SH-SY5Y (cell line): ENCODE measurements at regions not wholly inside any gene's neighbourhood (a gene's known extent, or its start where the extent isn't known, plus 50 kb on each side); places are given as distances from the start of the nearest gene placed in this dataset.

ENCODE experiments used
- GATA2 ChIP-seq: IDR thresholded peaks from 2 replicates; pipeline ENCODE4 v1.6.1; 2011; ENCODE audit warnings: mild to moderate bottlenecking, low read depth, low read length
- GATA3 ChIP-seq: IDR thresholded peaks from 2 replicates; pipeline ENCODE4 v1.6.1; 2011; ENCODE audit warnings: low read depth, mild to moderate bottlenecking, low read length, moderate library complexity

DNA sequence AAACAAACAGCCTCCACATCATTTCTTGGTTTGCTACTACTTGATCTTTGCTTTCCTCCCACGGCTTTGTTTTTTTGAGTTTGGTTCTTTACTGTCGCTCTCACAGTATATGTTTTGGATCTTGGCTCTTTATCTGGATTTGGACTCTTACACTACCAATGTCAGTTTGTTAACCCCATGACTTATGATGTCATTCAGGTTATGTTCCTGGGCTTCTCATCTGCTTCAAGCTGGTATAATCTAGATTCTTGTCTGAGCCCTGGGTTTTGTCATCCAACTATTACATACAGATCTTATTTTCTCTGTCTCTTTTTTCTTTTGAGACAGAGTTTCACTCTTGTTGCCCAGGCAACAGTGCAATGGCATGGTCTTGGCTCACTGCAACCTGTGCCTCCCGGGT is 482.9 kb upstream of the TEX13C start:
- no peak for TF ChIP-seq GATA2
- TF ChIP-seq GATA3: no peak
